Colonic mucosa (tissue), 4 donors: ENCODE measurements at regions not wholly inside any gene's neighbourhood (a gene's known extent, or its start where the extent isn't known, plus 50 kb on each side); places are given as distances from the start of the nearest gene placed in this dataset.

Experiments used
- DNase-seq: peaks from one replicate; pipeline ENCODE4 v3.0.0-alpha.2; 2020
- H3K27ac ChIP-seq: fragments of 200-600 bp; one replicate; pipeline ENCODE4 v1.8.0; 2021
- H3K27me3 ChIP-seq: fragments of 200-600 bp; one replicate; pipeline ENCODE4 v1.8.0; 2021
- H3K36me3 ChIP-seq: fragments of 200-600 bp; one replicate; pipeline ENCODE4 v1.8.0; 2021
- H3K4me1 ChIP-seq: fragments of 200-600 bp; one replicate; pipeline ENCODE4 v1.8.0; 2021; ENCODE audit warnings: mild to moderate bottlenecking
- H3K4me3 ChIP-seq: fragments of 200-600 bp; one replicate; pipeline ENCODE4 v1.8.0; 2021
- H3K9ac ChIP-seq, 2 donors: one replicate each; pipeline ENCODE4 v1.7.0; 2013; ENCODE audit warnings: control low read depth in 2 of 2, low read depth in 2 of 2, low read length in 2 of 2
- H3K9me3 ChIP-seq: fragments of 200-600 bp; one replicate; pipeline ENCODE4 v1.8.0; 2021
- CTCF ChIP-seq: fragments of 200-600 bp; IDR thresholded peaks from one replicate; pipeline ENCODE4 v1.8.0; 2022; ENCODE audit warnings: antibody characterized with exemption, mild to moderate bottlenecking
- intact Hi-C: fragments of 100-400 bp; cut with DNase I; formaldehyde crosslinking; loops from one replicate; pipeline ENCODE4 v1.14.1; 2022
- donor health status: healthy.
- donor health status: DM: no; HTN: no; CAD: no.
- donor health status: DM: no; HTN: no; CAD: no.

GRCh38 chr18:39834636-39835035 is 2120.4 kb upstream of the PIK3C3 start:
- no peaks in the 10 kb centered on the region for H3K36me3 ChIP-seq
- DNase-seq, result no peak
- intact Hi-C loops, result no loop called here
- no peak overlapping the region for H3K4me3 ChIP-seq
- no peaks in the 10 kb centered on the region for H3K9me3 ChIP-seq
- no peaks in the 10 kb centered on the region for H3K27me3 ChIP-seq
- no peak for TF ChIP-seq CTCF
- no peaks in the 10 kb centered on the region for H3K4me1 ChIP-seq
- H3K27ac ChIP-seq, result no peak overlapping the region
- no peak overlapping the region for H3K9ac ChIP-seq

GRCh38 chr18:39825485-39826150 is 2129.4 kb upstream of the PIK3C3 start:
- no peak overlapping the region for H3K4me3 ChIP-seq
- no peak overlapping the region for H3K27ac ChIP-seq
- H3K27me3 ChIP-seq, result no peaks in the 10 kb centered on the region
- H3K9ac ChIP-seq, result no peak overlapping the region
- H3K36me3 ChIP-seq, result no peaks in the 10 kb centered on the region
- TF ChIP-seq CTCF, result no peak
- no peak for DNase-seq
- H3K4me1 ChIP-seq, result no peaks in the 10 kb centered on the region
- intact Hi-C loops, result no loop called here
- no peaks in the 10 kb centered on the region for H3K9me3 ChIP-seq

GRCh38 chr18:39806525-39806924 is 2148.5 kb upstream of the PIK3C3 start:
- H3K9ac ChIP-seq, result no peak overlapping the region
- peaks cover 3% of the 10 kb centered on the region for H3K4me1 ChIP-seq
- H3K27me3 ChIP-seq, result no peaks in the 10 kb centered on the region
- intact Hi-C loops, result no loop called here
- no peak for TF ChIP-seq CTCF
- H3K9me3 ChIP-seq, result no peaks in the 10 kb centered on the region
- no peak overlapping the region for H3K27ac ChIP-seq
- H3K4me3 ChIP-seq, result no peak overlapping the region
- H3K36me3 ChIP-seq, result no peaks in the 10 kb centered on the region
- DNase-seq, result no peak

- Histone ChIP-seq H3K4me1 (peaks cover 3% of the 10 kb centered on the region), H3K4me3 (no peak overlapping the region), H3K36me3 (no peaks in the 10 kb centered on the region), H3K27ac (no peak overlapping the region), H3K9me3 (no peaks in the 10 kb centered on the region), H3K27me3 (no peaks in the 10 kb centered on the region), H3K9ac (no peak overlapping the region)
- intact Hi-C loops, result no loop called here
- no peak for DNase-seq
- TF ChIP-seq CTCF, result no peak
These were observed 2149.8 kb upstream of the PIK3C3 start for GRCh38 chr18:39805218-39805617.

GRCh38 chr18:39802648-39803229 is 2152.3 kb upstream of the PIK3C3 start:
- H3K4me1 ChIP-seq, result peaks cover 3% of the 10 kb centered on the region
- DNase-seq, result no peak
- H3K4me3 ChIP-seq, result no peak overlapping the region
- no peaks in the 10 kb centered on the region for H3K9me3 ChIP-seq
- no peak overlapping the region for H3K27ac ChIP-seq
- intact Hi-C loops, result no loop called here
- no peak overlapping the region for H3K9ac ChIP-seq
- no peaks in the 10 kb centered on the region for H3K36me3 ChIP-seq
- no peaks in the 10 kb centered on the region for H3K27me3 ChIP-seq
- TF ChIP-seq CTCF, result no peak
